HG02840 (cell line): ENCODE measurements at regions not wholly inside any gene's neighbourhood (a gene's known extent, or its start where the extent isn't known, plus 50 kb on each side); places are given as distances from the start of the nearest gene placed in this dataset.

Experiments
- ATAC-seq: cut with Tn5 transposase; IDR thresholded peaks from one replicate; pipeline ENCODE4 v1.9.1; 2021; ENCODE audit warnings: mild to moderate bottlenecking, moderate library complexity, moderate number of reproducible peaks; ENCODE audit not compliant: unreplicated experiment, low FRiP score

DNA sequence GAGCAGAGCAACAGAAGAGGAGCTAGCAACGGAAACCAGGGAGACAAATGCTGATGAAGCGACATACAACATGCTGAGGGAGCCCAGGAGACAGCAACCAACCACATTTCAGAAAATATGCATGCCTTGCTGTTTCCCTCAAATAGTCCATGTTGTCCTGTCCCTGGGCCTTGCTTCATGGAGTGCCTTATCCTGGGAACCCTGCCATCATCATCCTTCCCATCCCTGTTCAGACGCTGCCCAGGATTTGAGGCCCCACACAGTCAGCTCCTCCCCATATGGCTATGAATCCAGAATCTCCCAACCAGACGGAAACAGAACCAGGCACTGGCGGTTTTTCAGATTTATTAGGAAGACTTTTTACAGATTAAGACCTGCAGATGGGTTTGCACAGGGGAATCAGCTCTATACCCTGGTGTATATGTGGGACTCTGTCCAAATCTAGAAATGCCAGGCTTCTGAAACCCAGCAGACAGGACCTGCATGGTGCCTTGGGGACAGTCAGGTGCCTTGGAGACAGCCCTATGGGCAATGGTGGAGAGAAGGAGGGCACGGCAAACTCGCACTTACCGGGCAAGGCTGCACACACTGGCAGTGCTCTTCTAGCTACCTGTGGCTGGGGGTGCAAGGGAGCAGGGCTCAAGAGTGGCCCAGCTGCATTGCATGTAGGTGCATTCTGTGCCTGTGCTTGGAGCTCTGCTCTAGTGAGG is 199.7 kb upstream of the MAMLD1 start:
- ATAC-seq: no peak

DNA sequence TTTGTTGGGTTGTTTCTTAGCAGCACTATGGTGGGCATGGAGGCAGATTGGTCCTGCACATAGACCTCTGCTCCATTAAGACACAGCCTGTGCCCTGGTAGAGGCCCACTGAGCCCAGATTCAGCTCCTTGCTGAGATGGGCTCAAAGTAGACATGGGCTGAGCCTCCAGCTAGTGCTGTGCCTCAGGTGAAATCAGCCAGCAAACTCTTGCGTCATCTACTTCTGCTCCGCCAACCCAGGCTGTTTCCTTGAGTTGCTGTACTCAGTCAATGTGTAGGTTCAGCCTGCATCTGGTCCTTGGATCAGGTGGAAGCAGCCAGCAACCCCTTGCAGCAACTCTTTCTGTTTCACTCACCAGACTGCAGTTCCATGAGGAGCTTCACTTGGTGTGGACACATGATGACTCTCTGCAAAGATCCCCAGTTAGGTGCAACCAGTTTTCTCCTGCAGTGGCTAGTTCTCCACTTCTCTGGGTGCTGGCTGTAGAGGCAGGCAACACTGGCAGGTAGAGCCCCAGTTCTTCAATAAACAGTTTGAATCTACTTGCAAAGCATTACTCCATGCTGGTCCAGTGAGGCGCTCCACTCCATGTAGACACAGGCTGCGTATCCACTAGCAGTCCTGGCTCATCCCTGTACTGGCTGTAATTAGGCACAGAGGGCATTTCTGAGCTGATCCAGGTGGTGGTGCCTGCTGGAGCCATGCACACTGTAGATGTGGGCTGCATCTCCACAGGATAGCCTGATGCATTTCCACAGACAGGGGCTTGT is 199.0 kb upstream of the MAMLD1 start:
- ATAC-seq: no peak

DNA sequence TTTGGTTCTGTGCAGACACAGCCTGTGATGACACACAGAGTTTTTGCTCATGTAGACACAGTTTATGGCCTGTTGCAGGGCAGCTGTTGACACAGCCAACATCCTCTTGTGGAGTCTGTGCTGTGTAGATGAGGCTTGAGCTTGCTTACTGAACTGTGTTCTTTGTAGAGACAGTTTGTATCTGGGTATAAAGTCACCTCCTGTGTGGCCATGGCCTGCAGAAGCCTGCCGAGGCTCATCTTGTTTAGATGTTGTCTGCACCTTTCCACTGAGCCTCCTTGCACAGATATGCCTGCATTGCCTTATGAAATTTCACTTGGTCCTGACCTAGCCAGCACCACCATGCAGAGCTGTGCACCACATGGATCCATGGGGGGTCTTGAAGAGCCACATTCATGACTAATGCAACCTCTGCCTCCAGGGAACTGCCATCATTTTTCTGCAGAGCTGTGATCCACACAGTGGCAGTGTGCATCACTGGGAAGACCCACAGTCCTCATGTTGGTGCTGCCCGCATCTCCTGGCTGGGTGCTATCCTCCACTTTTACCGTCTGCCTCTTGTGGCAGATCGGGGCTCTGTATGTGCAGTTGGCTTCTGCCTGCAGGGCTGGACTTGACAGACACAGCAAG is 198.0 kb upstream of the MAMLD1 start:
- no peak for ATAC-seq

DNA sequence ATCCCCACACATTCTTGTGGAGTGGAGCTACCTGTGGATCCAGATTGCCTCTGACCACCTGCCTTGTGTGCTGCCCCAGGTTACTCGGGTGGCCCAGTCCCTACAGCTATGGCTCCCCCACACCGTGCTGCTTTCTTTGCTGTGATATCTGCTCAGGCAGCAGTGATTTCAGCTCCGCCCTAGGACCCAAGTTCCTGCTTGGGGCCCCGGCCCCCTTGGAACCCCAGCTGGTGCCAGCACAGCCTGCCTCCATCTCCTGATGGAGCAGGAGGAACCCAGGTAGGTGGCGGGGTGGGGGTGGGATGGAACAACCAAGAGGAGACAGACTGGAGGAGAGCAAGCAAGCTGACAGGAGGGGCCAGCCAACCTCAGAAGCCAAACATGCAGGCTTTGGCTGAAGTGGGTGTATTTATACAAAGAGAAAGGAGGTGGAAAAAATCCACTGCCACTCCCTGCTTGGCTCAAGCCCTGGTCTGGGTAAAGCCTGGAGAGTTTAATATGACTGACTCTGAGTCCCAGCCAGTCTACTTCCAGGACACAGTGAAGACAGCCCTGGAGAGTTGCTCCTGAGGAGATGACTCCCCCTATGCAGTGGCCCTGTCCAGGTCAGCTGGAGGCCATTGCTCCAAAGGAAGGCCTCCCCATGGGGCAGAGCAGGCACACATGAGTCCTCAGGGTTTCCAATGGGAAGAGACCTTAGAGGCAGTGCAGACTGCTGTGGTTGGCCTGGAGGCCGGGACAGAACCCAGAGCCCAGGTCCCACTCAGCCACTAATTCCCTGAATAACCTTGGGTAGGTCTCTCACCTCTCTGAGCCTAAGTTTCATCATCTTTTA is 197.1 kb upstream of the MAMLD1 start:
- ATAC-seq: no peak

DNA sequence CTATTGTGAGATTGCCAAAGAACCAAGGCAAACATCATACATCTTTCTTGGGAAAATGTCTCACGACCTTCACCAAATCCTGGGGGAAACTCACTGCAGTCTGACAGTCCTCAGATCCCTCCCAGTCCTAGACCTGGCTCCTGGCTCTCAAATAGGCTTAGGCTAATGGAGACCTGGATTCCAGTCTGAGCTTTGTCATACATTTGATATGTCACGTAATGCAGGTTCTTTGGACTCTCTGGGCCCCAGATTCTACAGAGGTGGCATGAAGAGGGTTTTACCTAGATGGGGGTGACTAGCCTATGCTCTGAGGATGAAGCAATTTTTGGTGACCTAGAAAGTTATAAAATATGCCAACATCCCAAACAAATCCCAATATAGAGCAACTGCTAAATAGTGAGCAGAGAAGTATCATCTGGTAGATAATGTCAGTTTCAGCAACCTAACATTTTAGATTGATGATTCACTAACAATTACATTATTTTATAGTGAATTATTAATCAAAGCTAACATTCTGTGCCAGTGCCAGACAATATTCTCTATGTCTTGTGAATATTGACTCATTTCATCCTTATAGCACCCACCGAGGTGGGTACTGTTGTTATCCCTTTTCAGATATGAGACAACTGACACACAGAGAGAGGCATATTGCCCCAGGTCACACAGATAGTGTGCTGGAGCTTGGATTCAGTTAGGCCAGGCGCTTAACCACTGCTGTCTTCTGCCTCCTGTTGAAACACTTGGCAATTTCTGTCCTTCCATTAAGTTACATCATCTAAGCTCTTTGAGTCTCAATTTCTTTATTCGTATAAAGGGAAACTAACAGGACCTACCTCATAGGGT is 195.4 kb upstream of the MAMLD1 start:
- ATAC-seq: no peak

DNA sequence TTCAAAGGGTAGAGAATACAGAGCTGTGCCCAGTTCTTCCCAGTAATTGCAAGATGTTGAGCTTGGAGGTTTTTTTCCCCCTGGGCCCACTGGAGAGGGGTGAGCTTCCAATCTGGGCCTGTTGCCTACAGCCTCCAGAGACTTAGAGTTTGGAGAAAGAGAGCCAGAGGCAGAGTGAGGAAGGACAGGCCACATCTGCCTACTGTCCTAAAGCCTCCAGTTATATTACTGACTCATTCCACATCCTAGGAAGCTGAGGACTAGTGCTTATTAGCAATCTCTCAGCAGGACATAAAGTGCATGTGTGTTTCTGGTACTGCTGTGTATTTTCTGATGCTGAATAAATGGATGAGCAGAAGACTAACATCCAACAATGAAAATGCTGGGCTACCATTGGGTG is 181.0 kb upstream of the MAMLD1 start:
- no peak for ATAC-seq

DNA sequence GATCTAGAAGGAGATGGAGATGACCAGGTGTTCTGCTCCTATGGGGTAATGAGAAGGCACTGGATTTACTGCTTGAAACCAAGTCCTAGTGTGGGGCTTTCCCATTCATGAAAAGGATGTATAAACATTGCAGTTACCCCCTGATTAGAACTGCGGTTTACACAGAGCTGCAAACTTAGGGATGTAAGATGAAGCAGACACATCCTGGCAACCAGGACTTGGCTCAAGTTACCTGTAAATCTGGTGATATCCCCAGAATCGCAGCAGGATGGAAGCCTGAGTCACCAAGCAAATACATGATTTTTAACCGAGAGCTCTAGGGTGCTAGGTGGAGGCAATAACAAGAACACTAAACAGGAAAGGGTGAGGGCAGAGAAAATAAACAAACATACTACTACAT is 178.6 kb upstream of the MAMLD1 start:
- ATAC-seq: no peak

DNA sequence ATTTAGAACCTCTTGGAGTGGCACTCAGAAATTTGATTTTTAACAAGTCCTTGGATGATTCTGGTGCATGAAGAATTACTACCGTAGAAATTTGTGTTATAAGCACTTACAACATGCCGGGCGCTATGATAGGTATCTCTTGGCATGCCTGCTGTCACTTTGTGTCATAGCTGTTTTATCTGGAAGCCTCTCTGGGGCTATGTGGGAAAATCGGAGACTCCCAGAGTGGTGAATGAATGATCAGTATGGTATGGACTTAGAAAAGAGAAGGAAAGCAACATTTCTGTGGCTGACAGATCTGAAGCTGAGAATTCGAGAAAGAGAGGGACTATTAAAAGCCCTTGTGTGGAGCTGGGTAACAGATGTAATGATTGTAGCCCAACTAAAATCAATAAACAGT is 177.4 kb upstream of the MAMLD1 start:
- ATAC-seq: no peak

DNA sequence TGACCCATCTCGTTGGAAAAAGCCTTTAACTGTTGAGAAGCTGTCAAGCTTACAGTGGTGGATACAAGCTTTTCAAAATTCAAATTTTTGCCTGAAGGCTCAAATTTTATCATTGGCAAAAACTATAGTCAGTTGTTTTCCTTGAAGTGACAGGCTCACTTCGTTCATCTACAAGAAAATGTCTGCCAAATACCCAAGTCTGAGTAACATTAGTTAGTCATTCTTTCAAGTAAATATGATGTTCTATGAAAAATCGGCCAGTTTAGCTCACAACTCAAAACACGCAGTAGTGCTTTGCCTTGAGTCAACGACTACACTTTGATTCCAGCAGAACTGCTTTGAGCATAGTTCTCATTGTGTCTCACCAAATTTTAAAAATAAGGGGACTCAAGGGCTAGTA is 170.3 kb upstream of the MAMLD1 start:
- no peak for ATAC-seq

DNA sequence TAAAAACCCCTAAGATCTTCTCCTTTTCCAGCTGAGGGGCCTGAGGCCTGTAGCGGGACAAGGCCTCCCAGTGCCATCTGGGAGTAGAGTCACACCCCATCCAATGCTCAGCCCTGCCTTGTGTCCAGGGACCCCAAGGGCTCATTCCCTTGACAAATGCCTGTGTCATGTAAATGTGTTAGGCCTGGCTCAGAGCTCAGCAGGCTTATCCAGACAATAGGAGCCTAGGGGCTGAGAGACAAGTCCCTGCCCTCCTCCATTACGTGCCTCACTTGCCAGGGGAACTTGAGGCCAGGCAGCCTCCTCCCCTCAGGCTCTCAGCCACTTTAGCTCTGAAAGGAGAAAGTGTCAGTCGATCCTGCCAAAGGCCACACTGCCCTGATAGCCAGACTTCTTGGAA is 166.8 kb upstream of the MAMLD1 start:
- ATAC-seq: no peak

DNA sequence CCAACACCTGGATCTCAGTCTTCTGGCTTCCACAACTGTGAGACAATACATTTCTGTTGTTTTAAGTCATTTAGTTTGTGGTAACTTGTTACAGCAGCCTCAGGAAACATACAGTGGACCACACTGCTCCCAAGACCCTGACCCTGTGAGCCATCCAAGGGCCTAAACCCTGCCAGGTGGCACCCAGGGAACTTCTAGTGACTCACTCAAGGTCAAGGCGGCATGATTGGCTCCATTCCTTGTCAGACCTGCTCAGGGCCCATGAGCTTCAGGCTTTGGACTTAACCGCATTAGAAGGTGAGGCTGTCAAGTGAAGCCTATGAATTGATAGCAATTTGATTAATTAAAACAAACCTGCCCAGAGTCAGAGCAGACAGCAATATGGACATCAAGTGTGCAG is 165.7 kb upstream of the MAMLD1 start:
- ATAC-seq: no peak

DNA sequence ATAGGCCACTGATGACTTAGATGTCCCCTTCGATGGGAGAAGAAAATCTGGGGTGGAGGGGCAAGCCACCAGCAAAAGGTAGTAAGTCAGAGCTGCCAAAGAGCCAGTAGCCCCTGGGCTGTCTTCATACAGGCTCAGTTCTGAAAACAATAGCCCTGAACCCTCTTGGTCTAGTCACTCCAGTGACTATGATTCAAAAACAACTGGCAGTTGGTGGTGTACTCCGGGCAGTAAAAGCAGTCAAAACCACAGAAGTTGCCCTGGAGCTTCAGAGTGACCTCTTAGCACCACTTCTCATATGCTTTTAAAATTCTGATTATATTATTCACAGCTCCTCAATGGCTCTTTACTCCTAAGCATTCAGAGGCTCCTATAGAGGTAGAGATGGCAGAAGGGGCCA is 164.3 kb upstream of the MAMLD1 start:
- no peak for ATAC-seq

DNA sequence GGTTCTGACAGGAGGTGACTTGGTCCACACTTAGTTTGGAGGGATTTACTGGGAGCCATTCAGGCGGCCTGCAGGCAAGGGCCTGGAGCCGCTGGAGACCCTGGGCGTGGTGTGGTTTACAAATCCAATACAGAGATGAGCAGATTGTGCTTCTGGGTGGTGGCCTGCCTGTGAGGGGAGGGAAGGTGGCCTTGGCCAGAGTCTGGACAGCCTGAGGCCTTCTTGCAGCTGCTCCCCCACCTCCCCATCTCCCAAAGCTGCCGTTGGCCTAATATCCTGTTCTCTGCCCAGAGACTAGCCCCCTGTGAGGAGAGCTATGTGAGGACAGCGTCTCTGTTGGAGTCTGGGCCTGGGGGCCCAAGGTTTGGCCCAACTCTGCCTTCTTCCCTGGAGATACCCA is 163.9 kb upstream of the MAMLD1 start:
- no peak for ATAC-seq

DNA sequence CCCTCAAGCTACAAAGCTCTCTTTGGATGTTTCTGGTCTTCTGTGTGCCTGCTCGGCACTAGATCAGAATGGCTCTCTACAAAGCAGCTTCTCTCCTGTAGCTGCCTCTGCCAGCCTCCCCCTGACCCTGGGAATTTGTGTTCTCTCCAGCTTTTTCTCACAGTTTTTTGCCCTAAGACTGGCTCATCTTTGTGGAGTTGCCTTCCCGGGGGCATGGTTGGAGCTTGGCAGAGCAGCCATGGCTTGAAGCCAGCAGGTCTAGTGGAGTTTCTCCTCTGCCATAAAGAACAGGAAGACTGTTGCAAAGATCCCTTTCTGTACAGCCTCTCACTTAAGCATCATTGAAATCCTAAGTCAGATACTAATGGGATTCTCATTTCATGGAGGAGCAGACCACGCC is 163.3 kb upstream of the MAMLD1 start:
- ATAC-seq: no peak

DNA sequence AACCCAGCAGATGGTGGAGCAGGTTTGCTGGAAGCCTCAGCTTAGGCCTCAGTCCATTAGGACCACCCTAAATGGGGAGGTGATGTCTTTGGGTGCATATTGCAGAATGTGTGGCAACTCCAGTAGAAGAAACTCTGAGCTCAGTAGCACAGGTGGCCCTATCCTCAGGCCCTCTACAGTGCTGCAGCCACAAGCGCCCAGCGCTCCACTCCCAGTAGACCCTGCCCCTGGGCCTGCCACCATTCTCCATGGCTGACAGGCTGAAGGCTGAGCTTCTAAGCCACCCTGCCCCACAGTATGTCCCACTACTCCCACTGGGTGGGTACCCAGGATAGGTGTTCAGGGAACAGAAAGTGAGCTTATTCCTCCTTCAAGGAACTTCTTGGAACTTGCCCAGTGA is 162.8 kb upstream of the MAMLD1 start:
- no peak for ATAC-seq

DNA sequence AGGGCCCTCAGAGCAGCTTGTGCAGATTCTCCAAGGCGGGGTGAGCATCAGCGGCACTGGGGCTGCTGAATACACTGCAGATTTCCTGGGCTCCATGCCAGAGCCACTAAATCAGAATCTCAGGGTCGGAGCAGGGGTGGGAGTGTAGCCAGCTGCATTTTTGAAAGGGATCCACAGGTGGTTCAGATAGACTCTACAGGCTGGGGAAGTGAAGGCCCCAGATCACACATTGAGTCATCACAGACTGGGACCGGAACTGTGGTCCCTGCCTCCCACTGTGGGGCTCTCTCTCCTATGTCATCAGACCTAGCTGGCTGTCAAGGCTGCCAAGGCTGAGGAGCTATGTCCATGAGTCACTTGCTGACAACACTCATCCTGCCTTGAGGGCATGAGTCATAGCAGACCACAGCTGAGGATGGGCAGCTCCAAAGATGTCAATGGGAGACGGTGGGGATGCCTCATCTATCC is 162.3 kb upstream of the MAMLD1 start:
- ATAC-seq: peak; percentile 97

DNA sequence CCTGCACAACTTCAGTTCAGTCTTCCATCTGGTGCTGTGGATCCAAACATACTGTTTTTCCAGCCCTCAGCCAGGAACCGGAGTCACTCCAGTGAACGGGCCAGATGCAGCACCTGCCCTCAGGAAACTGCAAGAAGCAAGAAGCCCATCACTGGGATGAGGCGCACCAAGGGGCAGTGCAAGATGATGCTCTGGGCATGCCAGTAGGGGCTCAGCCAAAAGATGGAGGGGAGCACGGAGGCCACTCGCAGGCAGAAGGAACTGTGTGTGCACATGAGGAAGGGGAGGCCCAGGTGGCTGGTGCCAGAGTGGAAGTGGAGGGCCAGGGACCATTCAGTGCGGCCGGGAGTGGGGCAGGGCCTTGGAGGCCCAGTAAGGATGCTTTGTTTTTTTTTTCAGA is 161.7 kb upstream of the MAMLD1 start:
- no peak for ATAC-seq

DNA sequence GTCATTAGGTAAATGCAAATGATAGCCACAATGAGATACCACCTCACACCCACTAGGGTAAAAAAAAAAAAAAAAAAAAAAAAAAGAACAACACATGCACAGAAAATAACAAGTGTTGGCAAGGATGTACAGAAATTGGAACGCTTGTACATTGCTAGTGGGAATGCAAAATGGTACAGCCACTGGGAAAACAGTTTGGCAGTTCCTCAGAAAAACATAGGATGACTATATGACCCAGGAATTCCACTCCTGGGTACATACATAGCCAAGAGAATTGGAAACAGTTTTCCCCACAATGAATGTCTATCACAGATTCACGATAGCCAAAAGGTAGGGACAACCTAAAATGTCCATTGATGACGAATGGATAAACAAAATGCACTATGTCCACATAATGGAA is 161.3 kb upstream of the MAMLD1 start:
- no peak for ATAC-seq

DNA sequence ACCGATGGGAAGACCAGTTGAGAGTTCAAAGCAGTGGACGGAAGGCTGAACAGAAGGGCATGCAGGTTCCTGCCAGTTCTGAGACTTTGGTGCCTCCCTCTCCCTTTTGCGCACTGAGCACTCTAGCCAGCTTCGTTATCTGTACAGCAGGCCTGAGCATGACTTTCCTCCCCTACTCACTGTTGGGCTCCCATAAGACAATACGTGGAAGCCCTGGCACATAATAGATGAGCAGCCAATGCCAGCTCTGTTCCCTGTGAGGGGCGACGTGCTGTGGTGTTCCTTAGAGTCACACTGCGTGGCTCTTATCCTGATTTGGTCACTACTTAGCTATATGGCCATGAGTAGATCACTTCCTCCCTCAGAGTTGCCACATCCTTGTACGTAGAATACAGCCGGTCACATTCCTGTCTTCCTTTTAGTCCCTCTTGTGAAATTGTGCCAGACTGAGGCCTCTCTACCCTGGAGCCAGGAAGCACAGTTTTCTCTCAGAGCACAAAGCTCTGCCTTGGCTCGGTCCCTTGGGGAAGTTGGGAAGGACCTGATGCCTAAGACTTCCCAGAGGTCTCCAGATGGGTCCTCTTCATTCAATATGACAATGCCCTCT is 160.4 kb upstream of the MAMLD1 start:
- ATAC-seq: no peak

DNA sequence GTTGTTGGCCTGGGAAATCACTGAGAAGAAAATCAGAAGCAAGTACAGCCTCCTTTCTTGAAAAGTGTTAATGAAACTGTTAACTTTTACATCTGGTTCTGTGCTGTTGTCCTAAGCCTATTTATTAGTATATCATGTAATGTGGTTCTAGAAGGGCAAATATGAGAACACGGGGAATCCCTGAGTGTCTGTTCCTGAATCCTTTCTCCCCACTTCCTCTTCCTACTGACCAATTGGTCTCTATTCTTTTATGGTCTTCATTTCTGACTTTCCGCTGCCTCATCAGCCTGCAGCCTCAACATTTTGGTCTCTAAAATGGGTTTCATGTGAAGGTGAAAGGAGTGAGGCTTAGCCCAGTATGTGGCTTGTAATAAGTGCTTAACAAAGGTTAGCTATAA is 159.9 kb upstream of the MAMLD1 start:
- no peak for ATAC-seq
